H1 (cell line): ENCODE measurements at regions not wholly inside any gene's neighbourhood (a gene's known extent, or its start where the extent isn't known, plus 50 kb on each side); places are given as distances from the start of the nearest gene placed in this dataset.

Experiments used
- CTCF ChIA-PET: fragments of 300-600 bp; sonication (Branson Sonifier 250); formaldehyde crosslinking; loops from one replicate; lab custom pipeline; 2021; ENCODE audit not compliant: partially characterized antibody; lab: Charles Lee
- POLR2A ChIA-PET: fragments of 300-600 bp; sonication (Branson Sonifier 250); formaldehyde crosslinking; loops from one replicate; lab custom pipeline; 2021; ENCODE audit warnings: inconsistent platforms; ENCODE audit not compliant: partially characterized antibody; lab: Charles Lee
- DNase-seq, 2 experiments: peaks; one replicate each; pipeline versions ENCODE4 v3.0.0 to v3.0.0-alpha.2; 2010 to 2022; ENCODE audit warnings: low spot score in 2 of 2, low read depth in 1 of 2, mixed read lengths in 1 of 2
- FAIRE-seq: peaks from 2 replicates; lab custom pipeline; 2011; peaks lifted over from hg19 to GRCh38; lab: Jason Lieb, UNC
- H2AFZ ChIP-seq: 2 replicates; pipeline ENCODE4 v1.8.1; 2012; ENCODE audit warnings: low read length, inconsistent platforms
- H2AK5ac ChIP-seq: 2 replicates; pipeline ENCODE4 v1.6.1; 2013; ENCODE audit warnings: low read depth, low read length
- H2BK120ac ChIP-seq: replicated peaks from 2 replicates; pipeline ENCODE3; 2013; ENCODE audit warnings: low read depth, low read length, inconsistent platforms
- H2BK12ac ChIP-seq: 2 replicates; pipeline ENCODE4 v1.6.1; 2013; ENCODE audit warnings: low read depth, low read length
- H2BK15ac ChIP-seq: 2 replicates; pipeline ENCODE4 v1.6.1; 2013; ENCODE audit warnings: low read length
- H2BK20ac ChIP-seq: 2 replicates; pipeline ENCODE4 v1.6.1; 2013; ENCODE audit warnings: low read length
- H2BK5ac ChIP-seq: 2 replicates; pipeline ENCODE4 v1.6.1; 2013; ENCODE audit warnings: low read depth, low read length
- H3K14ac ChIP-seq: 2 replicates; pipeline ENCODE4 v1.6.1; 2013; ENCODE audit warnings: inconsistent platforms; ENCODE audit not compliant: insufficient read length
- H3K18ac ChIP-seq: 2 replicates; pipeline ENCODE4 v1.6.1; 2013; ENCODE audit warnings: low read length; ENCODE audit errors: extremely low read depth
- H3K23ac ChIP-seq: 2 replicates; pipeline ENCODE4 v1.6.1; 2013; ENCODE audit warnings: inconsistent platforms; ENCODE audit not compliant: insufficient read length
- H3K23me2 ChIP-seq: 2 replicates; pipeline ENCODE4 v1.6.1; 2013; ENCODE audit warnings: low read depth, low read length
- H3K27ac ChIP-seq: 2 replicates; pipeline ENCODE4 v1.6.1; 2011; ENCODE audit warnings: low read depth, low read length, inconsistent platforms
- H3K27me3 ChIP-seq, 4 experiments: replicated peaks in 1 of 4; 1 replicate in 1 of 4; 2 replicates in 3 of 4; pipeline versions ENCODE4 v1.6.1 to v1.8.1; 2011 to 2013; ENCODE audit warnings: low read length in 3 of 4, mild to moderate bottlenecking in 3 of 4, inconsistent platforms in 2 of 4, mixed read lengths in 2 of 4, moderate library complexity in 1 of 4; ENCODE audit not compliant: control insufficient read depth in 3 of 4, insufficient read depth in 3 of 4; ENCODE audit errors: extremely low read depth in 1 of 4
- H3K36me3 ChIP-seq, 4 experiments: 2 replicates each; pipeline versions ENCODE4 v1.6.1 to v1.8.1; 2011 to 2013; ENCODE audit warnings: mild to moderate bottlenecking in 4 of 4, low read length in 3 of 4, moderate library complexity in 2 of 4, control low read depth in 1 of 4, inconsistent platforms in 1 of 4; ENCODE audit not compliant: insufficient read depth in 4 of 4, control insufficient read depth in 2 of 4
- H3K4ac ChIP-seq: replicated peaks from 2 replicates; pipeline ENCODE3; 2013; ENCODE audit warnings: low read length, low read depth, mixed read lengths, inconsistent platforms; ENCODE audit not compliant: insufficient read length
- H3K4me1 ChIP-seq, 4 experiments: replicated peaks in 1 of 4; 1 replicate in 1 of 4; 2 replicates in 3 of 4; pipeline versions ENCODE4 v1.6.1 to v1.8.1; 2011 to 2013; ENCODE audit warnings: low read length in 3 of 4, inconsistent platforms in 2 of 4, mixed read lengths in 1 of 4; ENCODE audit not compliant: insufficient read depth in 4 of 4, control insufficient read depth in 3 of 4
- H3K4me2 ChIP-seq, 2 experiments: 2 replicates each; pipeline versions ENCODE4 v1.6.1 to v1.8.1; 2011 to 2013; ENCODE audit warnings: low read depth in 2 of 2, low read length in 2 of 2, control low read depth in 1 of 2, inconsistent platforms in 1 of 2, mild to moderate bottlenecking in 1 of 2; ENCODE audit not compliant: insufficient read depth in 1 of 2
- H3K4me3 ChIP-seq, 4 experiments: fragments of 200-600, 300-600 bp in 1 of 4; sonication (generic), shearing (Covaris generic), sonication (Bioruptor Twin) in 1 of 4; 2 replicates each; pipeline versions ENCODE4 v1.5.1 to v1.8.1; 2011 to 2016; ENCODE audit warnings: low read length in 4 of 4, low read depth in 3 of 4, control low read depth in 2 of 4, inconsistent platforms in 2 of 4, mild to moderate bottlenecking in 2 of 4, mixed read lengths in 1 of 4, moderate library complexity in 1 of 4; ENCODE audit not compliant: insufficient read depth in 2 of 4; ENCODE audit errors: extremely low read depth in 1 of 4
- H3K56ac ChIP-seq: replicated peaks from 2 replicates; pipeline ENCODE3; 2013; ENCODE audit warnings: low read depth, mild to moderate bottlenecking, mixed read lengths, low read length, inconsistent platforms; ENCODE audit not compliant: insufficient read length
- H3K79me1 ChIP-seq: 2 replicates; pipeline ENCODE4 v1.6.1; 2013; ENCODE audit warnings: low read depth, low read length, control low read depth
- H3K79me2 ChIP-seq, 2 experiments: 2 replicates each; pipeline versions ENCODE4 v1.6.1 to v1.8.1; 2012 to 2013; ENCODE audit warnings: low read length in 2 of 2, mild to moderate bottlenecking in 2 of 2, inconsistent platforms in 1 of 2; ENCODE audit not compliant: insufficient read depth in 2 of 2, control insufficient read depth in 1 of 2
- H3K9ac ChIP-seq, 4 experiments: replicated peaks in 1 of 4; 1 replicate in 1 of 4; 2 replicates in 3 of 4; pipeline versions ENCODE4 v1.6.1 to v1.8.1; 2011 to 2013; ENCODE audit warnings: low read depth in 3 of 4, low read length in 3 of 4, control low read depth in 2 of 4, mild to moderate bottlenecking in 2 of 4, moderate library complexity in 2 of 4, inconsistent platforms in 1 of 4; ENCODE audit errors: extremely low read depth in 1 of 4
- H3K9me3 ChIP-seq, 2 experiments: 2 replicates each; pipeline versions ENCODE4 v1.6.1 to v1.8.1; 2012 to 2013; ENCODE audit warnings: mild to moderate bottlenecking in 2 of 2, moderate library complexity in 2 of 2, control low read depth in 1 of 2, inconsistent platforms in 1 of 2, low read depth in 1 of 2, low read length in 1 of 2, mixed read lengths in 1 of 2; ENCODE audit not compliant: insufficient read depth in 2 of 2
- H4K20me1 ChIP-seq, 2 experiments: replicated peaks in 1 of 2; 2 replicates each; pipeline versions ENCODE3 to v1.8.1; 2011 to 2013; ENCODE audit warnings: inconsistent platforms in 2 of 2, low read length in 2 of 2, mild to moderate bottlenecking in 1 of 2; ENCODE audit not compliant: insufficient read depth in 2 of 2, control insufficient read depth in 1 of 2
- H4K5ac ChIP-seq: 2 replicates; pipeline ENCODE4 v1.6.1; 2013; ENCODE audit warnings: low read length, low read depth, mixed read lengths, inconsistent platforms; ENCODE audit not compliant: insufficient read length
- H4K8ac ChIP-seq: 2 replicates; pipeline ENCODE4 v1.8.0; 2013; ENCODE audit warnings: mild to moderate bottlenecking, moderate library complexity, low read length, inconsistent platforms; ENCODE audit not compliant: insufficient read depth; ENCODE audit errors: extremely low read depth
- H4K91ac ChIP-seq: replicated peaks from 2 replicates; pipeline ENCODE3; 2013; ENCODE audit warnings: low read length, mixed read lengths, inconsistent platforms; ENCODE audit not compliant: insufficient read length
- BCL11A ChIP-seq, 2 experiments: IDR thresholded peaks; one replicate each; pipeline ENCODE4 v1.6.1; 2011; ENCODE audit warnings: low read depth in 2 of 2, low read length in 2 of 2, mild to moderate bottlenecking in 2 of 2
- CTCF ChIP-seq, 3 experiments: IDR thresholded peaks; 1 replicate in 2 of 3; 2 replicates in 1 of 3; pipeline versions ENCODE4 v1.5.1 to v1.6.1; 2011; ENCODE audit warnings: low read length in 3 of 3, mild to moderate bottlenecking in 3 of 3, inconsistent platforms in 2 of 3, low read depth in 1 of 3, moderate library complexity in 1 of 3; ENCODE audit not compliant: insufficient read depth in 1 of 3; ENCODE audit errors: control extremely low read depth in 1 of 3
- E2F6 ChIP-seq: IDR thresholded peaks from 2 replicates; pipeline ENCODE4 v1.6.1; 2012; ENCODE audit warnings: inconsistent platforms
- EP300 ChIP-seq, 2 experiments: IDR thresholded peaks; 1 replicate in 1 of 2; 2 replicates in 1 of 2; pipeline ENCODE4 v1.6.1; 2011 to 2012; ENCODE audit warnings: low read depth in 2 of 2, low read length in 2 of 2, mild to moderate bottlenecking in 2 of 2, borderline replicate concordance in 1 of 2, inconsistent platforms in 1 of 2, moderate library complexity in 1 of 2
- NANOG ChIP-seq: IDR thresholded peaks from 2 replicates; pipeline ENCODE4 v1.6.1; 2011; ENCODE audit warnings: low read length, low read depth, mild to moderate bottlenecking, inconsistent platforms; ENCODE audit not compliant: insufficient read depth, poor library complexity, severe bottlenecking
- SP4 ChIP-seq: IDR thresholded peaks from 2 replicates; pipeline ENCODE4 v1.6.1; 2012; ENCODE audit warnings: low read length, inconsistent platforms
- TAF1 ChIP-seq: IDR thresholded peaks from 2 replicates; pipeline ENCODE4 v1.6.1; 2011; ENCODE audit warnings: mild to moderate bottlenecking, low read depth, low read length
- TEAD4 ChIP-seq: IDR thresholded peaks from 2 replicates; pipeline ENCODE4 v1.6.1; 2012; ENCODE audit warnings: low read depth, low read length, inconsistent platforms, mixed read lengths
- WGBS, 2 experiments: shearing (Covaris generic) in 1 of 2; methylation state at CpG; one replicate each; pipeline versions ENCODE4 v1.1.6 to v1.1.7; 2013 to 2015; ENCODE audit warnings: low lambda C conversion rate in 2 of 2, mixed read lengths in 2 of 2, inconsistent platforms in 1 of 2, low coverage in 1 of 2, missing lambda C conversion rate in 1 of 2; ENCODE audit not compliant: insufficient replicate concordance in 2 of 2, insufficient coverage in 1 of 2, insufficient read length in 1 of 2; ENCODE audit errors: extremely low coverage in 1 of 2, missing lambda C conversion rate in 1 of 2; 5-methylcytosine and 5-hydroxymethylcytosine counted together

DNA sequence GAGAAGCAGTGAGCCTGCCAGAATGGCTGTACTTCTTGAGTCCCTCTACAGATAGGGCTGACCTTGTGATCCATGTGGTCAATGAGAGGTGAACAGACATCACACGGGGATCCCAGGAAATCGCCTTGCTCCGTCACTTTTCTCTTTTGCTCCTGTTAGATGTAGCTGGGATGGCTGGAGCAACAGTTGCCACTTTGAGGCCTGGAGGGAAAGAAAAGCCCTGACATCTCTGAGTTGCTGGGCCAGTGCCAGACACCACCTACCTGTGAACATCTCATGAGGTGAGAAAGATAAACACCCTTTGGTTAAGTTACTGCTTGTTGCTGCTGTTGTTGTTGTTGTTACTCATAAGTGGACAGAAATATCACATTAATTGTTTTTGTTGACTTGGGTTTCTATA lies 840.3 kb downstream of the TBC1D22A start:
- Histone ChIP-seq H3K56ac (no peak overlapping the region), H3K27me3 (no peaks in the 10 kb centered on the region), H4K91ac (no peak overlapping the region), H3K36me3 (no peaks in the 10 kb centered on the region), H3K4me3 (no peak overlapping the region), H3K4me2 (no peak overlapping the region), H2BK15ac (no peak overlapping the region), H2AFZ (no peak overlapping the region), H4K8ac (no peak overlapping the region), H3K23ac (no peak overlapping the region), H2BK120ac (no peak overlapping the region), H3K14ac (no peak overlapping the region), H3K27ac (no peak overlapping the region), H3K23me2 (no peaks in the 10 kb centered on the region), H4K5ac (no peak overlapping the region), H3K79me1 (no peaks in the 10 kb centered on the region), H3K18ac (no peak overlapping the region), H3K4ac (no peak overlapping the region), H3K9ac (no peak overlapping the region), H3K79me2 (no peaks in the 10 kb centered on the region), H2BK20ac (no peak overlapping the region), H2BK12ac (no peak overlapping the region), H2BK5ac (no peak overlapping the region), H2AK5ac (no peak overlapping the region), H3K9me3 (peaks cover 11 to 54% of the 10 kb centered on the region in 2 experiments; a peak in 2 of 4 replicates), H3K4me1 (no peaks in the 10 kb centered on the region), H4K20me1 (no peaks in the 10 kb centered on the region)
- 88% methylated on average over 3 of the region's 3 CpGs; no CpG with 5 or more reads in 1 of the 2 experiments for WGBS, 2 experiments
- no peak for DNase-seq
- ChIA-PET POLR2A (no interaction called here), CTCF (no interaction called here)
- FAIRE-seq: no peak
- TF ChIP-seq NANOG: no peak
- TF ChIP-seq TAF1: no peak
- no peak for TF ChIP-seq EP300 (IDR thresholded peaks at IDR 0.05; ENCODE audit: borderline replicate concordance in 1 of 2, low read depth in 2 of 2, low read length in 2 of 2)
- no peak for TF ChIP-seq CTCF (IDR thresholded peaks at IDR 0.05; ENCODE audit: control extremely low read depth in 1 of 3, insufficient read depth in 1 of 3, low read depth in 1 of 3, low read length in 3 of 3)
- no peak for TF ChIP-seq TEAD4
- TF ChIP-seq SP4: no peak
- TF ChIP-seq E2F6: no peak
- TF ChIP-seq BCL11A (IDR thresholded peaks at IDR 0.05; ENCODE audit: low read depth in 2 of 2, low read length in 2 of 2): no peak
